Sigmoid colon (tissue), 6 donors: ENCODE measurements at regions not wholly inside any gene's neighbourhood (a gene's known extent, or its start where the extent isn't known, plus 50 kb on each side); places are given as distances from the start of the nearest gene placed in this dataset.

ENCODE experiments used
- DNase-seq: peaks from one replicate; pipeline ENCODE4 v3.0.0-alpha.2; 2019
- H3K27ac ChIP-seq, 4 donors: fragments of 200-600 bp; sonication (generic); one replicate each; pipeline ENCODE4 v1.5.1; 2016 to 2019; ENCODE audit warnings: mild to moderate bottlenecking in 1 of 4
- H3K27me3 ChIP-seq, 3 donors: fragments of 200-600 bp; sonication (generic); one replicate each; pipeline ENCODE4 v1.5.1; 2019; ENCODE audit warnings: mild to moderate bottlenecking in 1 of 3
- H3K36me3 ChIP-seq, 4 donors: fragments of 200-600 bp; sonication (generic); one replicate each; pipeline ENCODE4 v1.5.1; 2016 to 2019
- H3K4me1 ChIP-seq, 4 donors: fragments of 200-600 bp; sonication (generic); one replicate each; pipeline ENCODE4 v1.5.1; 2017 to 2019
- H3K4me3 ChIP-seq, 4 donors: fragments of 200-600 bp; sonication (generic); one replicate each; pipeline ENCODE4 v1.5.1; 2017 to 2019; ENCODE audit warnings: mild to moderate bottlenecking in 2 of 4, moderate library complexity in 1 of 4
- H3K9me3 ChIP-seq, 4 donors: fragments of 200-600 bp in 3 of 4; sonication (generic) in 3 of 4; one replicate each; pipeline versions ENCODE4 v1.5.1 to v1.6.1; 2013 to 2019
- CTCF ChIP-seq, 4 experiments: fragments of 450-650 bp in 3 of 4; fragments of 200-600 bp in 1 of 4; IDR thresholded peaks; one replicate each; pipeline ENCODE4 v1.5.1; 2016 to 2019; ENCODE audit warnings: antibody characterized with exemption in 4 of 4, mild to moderate bottlenecking in 3 of 4, moderate library complexity in 2 of 4
- EP300 ChIP-seq, 4 donors: sonication (generic); formaldehyde crosslinking; IDR thresholded peaks; one replicate each; pipeline ENCODE4 v1.6.1; 2017; ENCODE audit warnings: antibody characterized with exemption in 4 of 4
- POLR2A ChIP-seq, 2 donors: fragments of 450-650 bp; IDR thresholded peaks; one replicate each; pipeline ENCODE4 v1.6.1; 2016; ENCODE audit warnings: antibody characterized with exemption in 2 of 2, mild to moderate bottlenecking in 2 of 2, moderate library complexity in 2 of 2
- POLR2AphosphoS5 ChIP-seq, 4 donors: sonication (generic); formaldehyde crosslinking; IDR thresholded peaks; one replicate each; pipeline ENCODE4 v1.6.1; 2017; ENCODE audit warnings: antibody characterized with exemption in 4 of 4
- WGBS, 2 donors: extraction: QIAGEN DNeasy Blood & Tissue Kit; methylation state at CpG; one replicate each; pipeline ENCODE4 v1.1.7; 2013; 5-methylcytosine and 5-hydroxymethylcytosine counted together
- intact Hi-C: fragments of 100-400 bp; cut with DNase I; formaldehyde crosslinking; loops from one replicate; pipeline ENCODE4 v1.15.1; 2023
- donor health status: healthy with polysubstance abuse.
- donor health status: healthy.

- H3K36me3 ChIP-seq, result no peaks in the 10 kb centered on the region
- H3K9me3 ChIP-seq, result no peaks in the 10 kb centered on the region
- H3K27me3 ChIP-seq, result no peaks in the 10 kb centered on the region
- intact Hi-C loops, result no loop called here
- 41 to 58% methylated on average over 2 of the region's 2 CpGs for WGBS, 2 donors
- no peak overlapping the region for H3K27ac ChIP-seq
- H3K4me1 ChIP-seq, result no peaks in the 10 kb centered on the region
- no peak overlapping the region for H3K4me3 ChIP-seq
- TF ChIP-seq POLR2A (IDR thresholded peaks at IDR 0.05) (no peak), CTCF (IDR thresholded peaks at IDR 0.05) (no peak), POLR2AphosphoS5 (IDR thresholded peaks at IDR 0.05) (no peak), EP300 (IDR thresholded peaks at IDR 0.05) (no peak)
- no peak for DNase-seq
These were observed 617.0 kb upstream of the TMEM132C start for GRCh38 chr12:127649961-127650360.

- DNase-seq, result no peak
- H3K4me3 ChIP-seq, result no peak overlapping the region
- TF ChIP-seq POLR2AphosphoS5 (IDR thresholded peaks at IDR 0.05) (no peak), CTCF (IDR thresholded peaks at IDR 0.05) (no peak)
- no peak overlapping the region for H3K27ac ChIP-seq
- H3K4me1 ChIP-seq, result no peaks in the 10 kb centered on the region
- no peaks in the 10 kb centered on the region for H3K36me3 ChIP-seq
- H3K9me3 ChIP-seq, result no peaks in the 10 kb centered on the region
- no peaks in the 10 kb centered on the region for H3K27me3 ChIP-seq
- 75 to 80% methylated on average over 5 of the region's 5 CpGs for WGBS, 2 donors
- intact Hi-C loops, result no loop called here
These were observed 616.3 kb upstream of the TMEM132C start for GRCh38 chr12:127650626-127651025.

- no peak overlapping the region for H3K4me3 ChIP-seq
- H3K27ac ChIP-seq, result no peak overlapping the region
- H3K4me1 ChIP-seq, result no peaks in the 10 kb centered on the region
- H3K36me3 ChIP-seq, result no peaks in the 10 kb centered on the region
- TF ChIP-seq POLR2A (IDR thresholded peaks at IDR 0.05) (no peak), POLR2AphosphoS5 (IDR thresholded peaks at IDR 0.05) (no peak), CTCF (IDR thresholded peaks at IDR 0.05) (no peak), EP300 (IDR thresholded peaks at IDR 0.05) (no peak)
- H3K9me3 ChIP-seq, result no peaks in the 10 kb centered on the region
- no peaks in the 10 kb centered on the region for H3K27me3 ChIP-seq
- WGBS, 2 donors, result 94 to 95% methylated on average over 4 of the region's 4 CpGs
- intact Hi-C loops, result no loop called here
- DNase-seq, result no peak
These were observed 614.7 kb upstream of the TMEM132C start for GRCh38 chr12:127652281-127652680.

GRCh38 chr12:127654383-127654985, 612.5 kb upstream of the TMEM132C start:
- no peaks in the 10 kb centered on the region for H3K9me3 ChIP-seq
- H3K4me3 ChIP-seq, result no peak overlapping the region
- no peaks in the 10 kb centered on the region for H3K36me3 ChIP-seq
- DNase-seq, result no peak
- intact Hi-C loops, result no loop called here
- TF ChIP-seq EP300 (IDR thresholded peaks at IDR 0.05) (no peak), POLR2AphosphoS5 (IDR thresholded peaks at IDR 0.05) (no peak), CTCF (IDR thresholded peaks at IDR 0.05) (no peak), POLR2A (IDR thresholded peaks at IDR 0.05) (no peak)
- H3K27me3 ChIP-seq, result no peaks in the 10 kb centered on the region
- no peak overlapping the region for H3K27ac ChIP-seq
- no peaks in the 10 kb centered on the region for H3K4me1 ChIP-seq
- WGBS, 2 donors, result 88% methylated on average over 10 of the region's 10 CpGs

- no peak for DNase-seq
- intact Hi-C loops, result no loop called here
- H3K4me1 ChIP-seq, result no peaks in the 10 kb centered on the region
- no peaks in the 10 kb centered on the region for H3K27me3 ChIP-seq
- no peaks in the 10 kb centered on the region for H3K36me3 ChIP-seq
- TF ChIP-seq EP300 (IDR thresholded peaks at IDR 0.05), result no peak
- no peak overlapping the region for H3K4me3 ChIP-seq
- no peaks in the 10 kb centered on the region for H3K9me3 ChIP-seq
- H3K27ac ChIP-seq, result no peak overlapping the region
- WGBS, 2 donors, result 83% methylated on average over 3 of the region's 3 CpGs
These were observed 611.3 kb upstream of the TMEM132C start for GRCh38 chr12:127655691-127656090.
